SK-N-SH treated with all-trans-retinoic acid at 6 μM for 48 hours (cell line): ENCODE measurements at regions not wholly inside any gene's neighbourhood (a gene's known extent, or its start where the extent isn't known, plus 50 kb on each side); places are given as distances from the start of the nearest gene placed in this dataset.

Experiments
- TF ChIP-seq, protein P1 (sequence below): fragments of 250-450 bp; sonication (Bioruptor Pico); IDR thresholded peaks from 2 replicates; pipeline ENCODE4 v1.8.0; 2020; ENCODE audit warnings: mild to moderate bottlenecking, moderate library complexity, borderline replicate concordance
- TF ChIP-seq, protein P2 (sequence below): fragments of 250-450 bp; sonication (Bioruptor Pico); IDR thresholded peaks from 2 replicates; pipeline ENCODE4 v1.5.1; 2020; ENCODE audit warnings: low read depth, mild to moderate bottlenecking, moderate library complexity

GRCh38 chr4:137739391-137739790 is 207.1 kb upstream of the PCDH18 start:
- TF ChIP-seq, protein P1, sequence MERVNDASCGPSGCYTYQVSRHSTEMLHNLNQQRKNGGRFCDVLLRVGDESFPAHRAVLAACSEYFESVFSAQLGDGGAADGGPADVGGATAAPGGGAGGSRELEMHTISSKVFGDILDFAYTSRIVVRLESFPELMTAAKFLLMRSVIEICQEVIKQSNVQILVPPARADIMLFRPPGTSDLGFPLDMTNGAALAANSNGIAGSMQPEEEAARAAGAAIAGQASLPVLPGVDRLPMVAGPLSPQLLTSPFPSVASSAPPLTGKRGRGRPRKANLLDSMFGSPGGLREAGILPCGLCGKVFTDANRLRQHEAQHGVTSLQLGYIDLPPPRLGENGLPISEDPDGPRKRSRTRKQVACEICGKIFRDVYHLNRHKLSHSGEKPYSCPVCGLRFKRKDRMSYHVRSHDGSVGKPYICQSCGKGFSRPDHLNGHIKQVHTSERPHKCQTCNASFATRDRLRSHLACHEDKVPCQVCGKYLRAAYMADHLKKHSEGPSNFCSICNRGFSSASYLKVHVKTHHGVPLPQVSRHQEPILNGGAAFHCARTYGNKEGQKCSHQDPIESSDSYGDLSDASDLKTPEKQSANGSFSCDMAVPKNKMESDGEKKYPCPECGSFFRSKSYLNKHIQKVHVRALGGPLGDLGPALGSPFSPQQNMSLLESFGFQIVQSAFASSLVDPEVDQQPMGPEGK (CRISPR knock-in tag) = no peak
- TF ChIP-seq, protein P2, sequence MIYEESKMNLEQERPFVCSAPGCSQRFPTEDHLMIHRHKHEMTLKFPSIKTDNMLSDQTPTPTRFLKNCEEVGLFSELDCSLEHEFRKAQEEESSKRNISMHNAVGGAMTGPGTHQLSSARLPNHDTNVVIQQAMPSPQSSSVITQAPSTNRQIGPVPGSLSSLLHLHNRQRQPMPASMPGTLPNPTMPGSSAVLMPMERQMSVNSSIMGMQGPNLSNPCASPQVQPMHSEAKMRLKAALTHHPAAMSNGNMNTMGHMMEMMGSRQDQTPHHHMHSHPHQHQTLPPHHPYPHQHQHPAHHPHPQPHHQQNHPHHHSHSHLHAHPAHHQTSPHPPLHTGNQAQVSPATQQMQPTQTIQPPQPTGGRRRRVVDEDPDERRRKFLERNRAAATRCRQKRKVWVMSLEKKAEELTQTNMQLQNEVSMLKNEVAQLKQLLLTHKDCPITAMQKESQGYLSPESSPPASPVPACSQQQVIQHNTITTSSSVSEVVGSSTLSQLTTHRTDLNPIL (CRISPR knock-in tag) = no peak
